ENCODE measurements at regions not wholly inside any gene's neighbourhood (a gene's known extent, or its start where the extent isn't known, plus 50 kb on each side); places are given as distances from the start of the nearest gene placed in this dataset.

DNA sequence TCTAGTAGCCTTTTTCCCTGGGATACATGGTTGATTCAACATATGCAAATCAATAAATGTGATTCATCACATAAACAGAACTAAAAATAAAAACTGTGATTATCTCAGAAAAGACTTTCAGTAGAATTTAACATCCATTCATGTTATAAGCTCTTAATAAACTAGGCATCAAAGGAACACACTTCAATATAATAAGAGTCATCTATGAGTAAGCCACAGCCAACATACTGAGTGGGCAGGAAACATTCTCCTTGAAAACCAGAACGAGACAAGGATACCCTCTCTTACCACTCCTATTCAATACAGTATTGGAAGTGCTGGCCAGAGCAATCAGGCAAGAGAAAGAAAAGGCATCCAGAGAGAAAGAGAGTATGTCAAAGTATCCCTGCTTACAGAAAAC is 239.9 kb downstream of the ATPSCKMT start:
- DNase-seq = no peak

GRCh38 chr5:9987101-9987500 is 262.6 kb downstream of the ATPSCKMT start:
- no peak for DNase-seq

GRCh38 chr5:9977070-9977469 is 272.6 kb downstream of the ATPSCKMT start:
- no peak for DNase-seq

- DNase-seq = no peak
These were observed 273.1 kb downstream of the ATPSCKMT start for GRCh38 chr5:9976621-9977020.

GRCh38 chr5:9972059-9972458 is 277.6 kb downstream of the ATPSCKMT start:
- DNase-seq = no peak

GRCh38 chr5:9971301-9971700 is 278.4 kb downstream of the ATPSCKMT start:
- no peak for DNase-seq

GRCh38 chr5:9958914-9959313 is 290.8 kb downstream of the ATPSCKMT start:
- DNase-seq = no peak

DNA sequence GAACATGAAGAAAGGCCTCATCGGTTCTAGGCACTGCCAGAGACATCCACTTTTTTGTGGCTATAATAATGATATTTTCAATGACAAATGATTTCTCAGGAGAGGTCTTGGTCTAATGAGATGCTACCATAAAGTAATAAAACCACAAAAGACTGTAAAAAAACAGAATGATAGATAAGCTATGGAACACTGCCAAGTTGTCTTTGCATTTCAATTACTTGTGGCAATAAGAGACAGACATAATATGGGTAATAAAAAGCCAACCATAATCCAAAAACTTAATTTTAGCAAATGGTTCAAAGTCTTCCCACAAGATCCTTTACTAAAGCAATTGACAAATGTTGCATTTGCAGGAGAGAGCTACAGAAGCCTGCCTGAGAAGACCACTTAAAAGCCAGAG is 292.5 kb downstream of the ATPSCKMT start:
- no peak for DNase-seq

DNA sequence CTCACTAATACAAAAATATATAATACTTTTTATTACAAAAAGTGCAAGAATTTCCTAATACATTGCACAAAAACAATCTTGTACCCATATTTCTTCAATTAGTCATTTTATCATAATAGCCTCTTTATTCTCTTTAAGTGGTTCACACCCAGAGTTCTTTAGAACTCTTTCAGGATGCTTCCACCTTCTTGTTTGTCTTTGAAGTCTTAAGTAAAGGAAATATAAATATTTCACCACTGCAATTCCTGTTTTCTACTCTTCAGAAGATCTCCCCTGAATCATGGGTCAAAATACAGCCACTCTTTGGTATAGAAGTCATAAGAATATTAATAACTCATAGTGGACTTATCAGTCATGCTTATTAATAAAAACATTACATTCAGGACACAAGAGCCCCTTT is 293.0 kb downstream of the ATPSCKMT start:
- no peak for DNase-seq

DNA sequence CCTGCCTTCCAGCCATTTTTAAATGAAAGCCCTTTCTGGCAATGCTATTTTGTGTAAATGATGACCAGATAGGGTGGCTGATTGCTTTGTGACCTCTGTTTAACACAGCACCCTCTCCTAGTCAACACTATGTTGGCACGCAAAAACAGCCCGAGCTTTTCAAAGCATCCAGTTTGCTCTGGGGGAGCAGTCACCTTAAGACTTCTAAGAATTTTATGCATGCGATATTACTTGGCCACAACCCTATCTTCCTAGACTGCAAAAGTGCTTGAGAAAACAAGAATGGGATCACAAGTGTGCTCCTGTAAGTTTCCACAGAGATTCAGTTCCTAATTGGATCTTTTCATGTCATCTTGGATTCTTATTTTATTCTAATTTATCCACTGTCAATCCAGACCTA is 294.1 kb downstream of the ATPSCKMT start:
- no peak for DNase-seq

DNA sequence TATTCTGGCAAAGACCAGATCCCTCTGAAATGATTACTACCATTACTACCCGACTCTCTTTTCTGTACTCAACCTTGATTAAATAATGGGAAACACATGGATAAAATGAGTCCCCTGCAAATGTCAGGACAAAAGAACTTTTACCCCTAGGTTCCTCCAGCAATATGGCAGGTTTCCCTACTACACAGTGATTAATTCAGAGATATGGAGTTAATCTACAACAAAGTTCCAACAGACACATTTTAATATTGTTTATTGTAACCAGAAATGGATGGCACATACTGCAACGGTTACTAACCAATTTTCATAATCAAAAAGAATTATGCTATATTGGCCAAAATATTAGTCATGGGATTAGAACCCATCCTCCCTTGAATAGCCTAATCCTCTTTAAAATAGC is 294.8 kb downstream of the ATPSCKMT start:
- DNase-seq = no peak

DNA sequence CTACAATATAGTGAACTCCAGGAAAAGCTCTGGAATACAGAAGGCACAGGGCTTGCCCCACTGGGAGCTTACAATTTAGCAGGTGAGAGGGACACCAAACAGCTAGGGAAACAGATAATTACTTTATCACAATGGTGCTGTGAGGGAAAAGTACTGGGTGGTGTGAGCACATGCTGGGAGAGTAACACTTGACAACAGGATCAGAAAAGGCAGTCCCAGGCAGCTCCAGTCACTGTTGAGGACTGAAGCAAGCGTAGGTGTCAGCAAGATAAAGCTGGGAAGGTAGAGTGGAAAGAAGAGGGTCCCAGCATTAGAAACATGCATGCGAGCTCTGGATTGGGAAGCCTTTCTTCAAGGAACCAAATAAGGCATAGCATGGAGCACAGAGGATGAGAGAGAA is 296.0 kb downstream of the ATPSCKMT start:
- DNase-seq = no peak

- no peak for DNase-seq
These were observed 297.7 kb downstream of the ATPSCKMT start for GRCh38 chr5:9951865-9952516.

DNA sequence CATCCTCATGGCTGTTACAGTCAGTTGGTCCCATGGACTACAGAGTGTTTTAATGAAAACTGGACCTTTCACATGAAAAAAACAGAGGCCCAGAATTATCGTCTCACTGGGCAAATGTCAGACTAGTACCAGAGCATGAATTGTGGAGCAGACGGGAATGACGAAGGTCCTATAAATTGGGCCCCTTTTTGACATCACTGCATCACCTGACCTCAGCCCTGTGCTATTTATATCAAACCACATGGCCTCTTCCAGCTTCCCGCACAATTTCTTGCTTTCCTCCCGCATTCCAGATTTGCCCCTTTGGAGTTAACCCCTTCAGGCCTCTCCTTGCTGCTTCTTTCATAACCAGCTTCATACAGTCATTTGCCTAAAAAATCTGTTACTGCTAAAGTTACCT is 301.7 kb downstream of the ATPSCKMT start:
- DNase-seq = no peak

DNA sequence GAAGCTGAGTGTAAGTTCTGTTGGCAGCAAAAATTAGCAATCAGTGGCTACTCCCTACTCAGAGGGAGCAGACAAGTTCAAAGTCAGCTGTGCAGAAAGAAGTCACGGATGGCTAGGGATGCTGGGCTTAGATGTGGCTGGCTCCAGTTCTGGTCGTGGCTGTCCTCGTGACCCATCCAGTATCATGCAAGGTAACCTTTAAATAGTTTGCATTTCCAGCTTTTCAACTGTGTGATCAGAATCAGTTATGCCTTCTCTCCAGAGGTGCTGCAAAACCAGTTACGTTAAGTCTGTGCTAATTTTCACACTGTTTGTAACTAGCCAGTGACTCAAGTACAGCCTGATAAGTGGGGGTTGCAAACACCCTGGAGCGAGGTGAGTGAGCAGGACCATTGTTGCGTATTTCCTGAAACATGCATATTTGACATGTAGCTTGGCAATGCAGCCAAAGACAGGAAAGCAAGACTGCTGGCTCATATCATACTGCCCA is 302.4 kb downstream of the ATPSCKMT start:
- DNase-seq = no peak

- DNase-seq = no peak
These were observed 302.6 kb upstream of the TAS2R1 start for GRCh38 chr5:9932770-9933169.

DNA sequence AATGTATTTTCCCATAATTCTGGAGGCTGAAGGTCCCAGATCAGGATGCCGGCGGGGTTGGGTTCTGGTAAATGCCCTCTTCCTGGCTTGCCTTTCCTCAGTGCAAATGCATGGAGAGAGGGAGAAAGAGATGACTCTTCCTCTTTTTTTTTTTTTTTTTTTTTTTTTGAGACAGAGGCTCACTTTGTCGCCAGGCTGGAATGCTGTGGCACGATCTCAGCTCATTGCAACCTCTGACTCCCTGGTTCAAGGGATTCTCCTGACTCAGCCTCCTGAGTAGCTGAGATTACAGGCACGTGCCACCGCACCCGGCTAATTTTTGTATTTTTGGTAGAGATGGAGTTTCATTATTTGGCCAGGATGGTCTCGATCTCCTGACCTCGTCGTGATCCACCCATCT is 300.0 kb upstream of the TAS2R1 start:
- DNase-seq = no peak

DNA sequence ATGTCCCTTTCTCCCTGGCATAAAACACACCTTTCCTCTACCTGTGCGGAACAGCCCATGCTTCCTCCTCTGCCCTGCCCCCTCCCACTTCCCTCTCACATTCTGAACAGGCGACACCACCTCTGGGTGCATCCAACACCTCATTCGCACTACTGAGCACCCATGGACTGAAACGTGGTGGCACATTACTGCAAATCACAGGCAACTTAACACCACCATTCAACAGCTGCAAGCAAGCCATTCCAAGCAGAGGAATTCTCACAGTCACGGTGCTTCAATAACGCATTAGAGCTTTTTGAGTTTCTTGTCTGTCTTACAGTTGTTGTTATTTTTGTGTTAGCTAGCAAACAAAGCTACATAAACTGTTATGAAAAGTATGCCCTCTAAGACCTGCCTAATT is 298.2 kb upstream of the TAS2R1 start:
- no peak for DNase-seq

DNA sequence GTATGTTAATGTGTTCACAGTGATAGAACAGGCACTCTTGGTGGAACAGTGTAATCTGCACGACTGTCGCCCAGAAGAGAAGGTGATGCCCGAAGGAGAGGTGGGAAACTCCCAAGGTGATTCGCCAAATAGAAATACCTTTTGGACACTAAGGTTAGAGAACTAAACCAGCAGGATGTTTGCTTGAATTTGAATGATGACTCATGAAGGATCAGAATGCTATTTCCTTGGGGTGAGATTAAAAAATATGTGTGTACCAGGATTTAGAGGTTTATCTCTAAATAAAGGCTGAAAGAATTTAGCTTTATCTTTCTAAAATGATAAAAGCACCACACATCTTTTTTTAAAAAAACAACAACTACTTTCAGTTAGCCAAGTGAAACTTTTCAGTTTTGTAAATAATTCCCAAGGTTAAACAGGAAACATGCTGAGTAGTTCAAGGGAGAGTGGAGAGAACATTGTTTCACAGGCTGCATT is 297.4 kb upstream of the TAS2R1 start:
- DNase-seq = no peak

DNA sequence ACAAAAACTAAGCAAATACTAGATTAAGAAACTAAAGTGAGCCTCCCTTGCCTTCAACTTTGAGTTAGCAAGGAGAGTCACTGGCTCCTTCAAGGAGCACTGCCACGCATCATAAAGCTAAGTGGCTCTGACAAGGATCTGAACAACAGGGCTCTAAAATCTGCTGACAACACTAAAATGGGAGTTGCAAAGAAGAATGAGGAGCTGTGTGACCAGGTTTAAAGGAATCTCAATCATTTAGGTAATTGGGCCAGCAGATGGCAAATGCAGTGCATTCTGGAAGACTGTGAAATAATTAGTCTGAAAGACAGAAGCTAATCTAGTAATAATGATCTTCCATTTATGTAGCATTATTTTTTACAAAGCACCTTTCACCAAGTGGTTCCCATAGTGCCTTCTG is 297.0 kb upstream of the TAS2R1 start:
- no peak for DNase-seq

- no peak for DNase-seq
These were observed 294.5 kb upstream of the TAS2R1 start for GRCh38 chr5:9924614-9925013.

- DNase-seq = no peak
These were observed 292.6 kb upstream of the TAS2R1 start for GRCh38 chr5:9922719-9923118.

DNA sequence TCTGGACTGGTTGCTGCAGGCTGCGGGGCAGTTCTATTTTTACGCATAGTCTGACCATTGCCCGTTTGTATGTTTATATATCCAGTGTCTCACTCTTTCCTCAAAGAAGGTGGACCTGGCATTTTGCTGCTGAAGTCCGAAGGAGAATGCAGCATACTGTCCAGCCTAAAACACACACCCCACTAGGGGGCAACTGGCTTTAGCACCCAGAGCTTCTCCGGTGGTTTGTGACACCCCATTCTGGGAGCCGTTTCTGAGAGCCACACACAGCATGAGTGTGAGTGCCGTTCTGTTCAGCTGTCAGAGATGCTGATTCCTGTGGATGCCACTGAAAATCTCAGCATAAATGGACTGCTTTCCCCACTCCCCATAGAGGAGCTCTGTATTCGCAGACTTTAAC is 290.5 kb upstream of the TAS2R1 start:
- no peak for DNase-seq

- DNase-seq = no peak
These were observed 289.3 kb upstream of the TAS2R1 start for GRCh38 chr5:9919306-9920030.

GRCh38 chr5:9905661-9906060 is 275.5 kb upstream of the TAS2R1 start:
- DNase-seq = no peak

Measured in right forelimb (tissue), 1 donor.